H1 (cell line): ENCODE measurements at regions not wholly inside any gene's neighbourhood (a gene's known extent, or its start where the extent isn't known, plus 50 kb on each side); places are given as distances from the start of the nearest gene placed in this dataset.

Source experiments
- CHD7 ChIP-seq: fragments of 300-600 bp; sonication (generic); IDR thresholded peaks from 2 replicates; pipeline ENCODE4 v1.7.1; 2012; ENCODE audit warnings: low read length, moderate library complexity, mild to moderate bottlenecking, inconsistent platforms; ENCODE audit not compliant: insufficient replicate concordance

DNA sequence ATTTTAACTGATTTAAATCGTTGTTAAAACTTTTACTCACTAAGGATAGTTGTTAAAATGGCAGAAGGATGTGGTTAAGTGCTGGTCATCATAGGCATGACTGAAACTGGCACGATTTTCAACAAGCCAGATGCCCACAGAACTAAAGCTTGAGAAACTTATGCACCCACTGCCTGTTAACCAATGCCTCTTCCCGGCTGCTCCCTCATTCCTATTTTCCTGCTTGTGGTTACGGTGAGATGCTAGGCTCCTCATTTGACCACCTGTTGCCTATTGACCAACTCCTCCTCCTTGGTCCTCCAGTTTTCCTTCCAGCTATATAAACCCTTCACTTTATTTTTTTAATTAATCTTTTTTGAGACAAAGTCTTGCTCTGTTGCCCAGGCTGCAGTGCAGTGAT is 238.7 kb downstream of the TFCP2L1 start (continued):
- no peak for TF ChIP-seq CHD7
